ENCODE measurements at regions not wholly inside any gene's neighbourhood (a gene's known extent, or its start where the extent isn't known, plus 50 kb on each side); places are given as distances from the start of the nearest gene placed in this dataset.

- no peaks in the 10 kb centered on the region for H3K36me3 ChIP-seq
- no peak overlapping the region for H3K4me2 ChIP-seq
- no peaks in the 10 kb centered on the region for H3K27me3 ChIP-seq
- H3K4me3 ChIP-seq = no peak overlapping the region
- no peak overlapping the region for H3K4me3 Mint-ChIP-seq
- H4K20me1 ChIP-seq (ENCODE audit: low read depth) = no peaks in the 10 kb centered on the region
- H3K36me3 Mint-ChIP-seq = no peaks in the 10 kb centered on the region
- H3K9me3 Mint-ChIP-seq = peaks cover 73% of the 10 kb centered on the region
- no peak overlapping the region for H3K27ac ChIP-seq
- no peak overlapping the region for H2AFZ ChIP-seq (replicated peaks)
- no peak overlapping the region for H3K9ac ChIP-seq
- H3K27ac Mint-ChIP-seq = no peak overlapping the region
- no peaks in the 10 kb centered on the region for H3F3A ChIP-seq (ENCODE audit: low read depth)
- no peaks in the 10 kb centered on the region for H3K4me1 ChIP-seq
- no peaks in the 10 kb centered on the region for H3K9me3 ChIP-seq (ENCODE audit: low read depth)
- H3K4me1 Mint-ChIP-seq = no peaks in the 10 kb centered on the region
- DNase-seq (ENCODE audit: low spot score) = no peak
- TF ChIP-seq EZH2 (IDR thresholded peaks at IDR 0.05) = no peak
- TF ChIP-seq CTCF (IDR thresholded peaks at IDR 0.05) = no peak
- no peak for TF ChIP-seq EZH2phosphoT487 (IDR thresholded peaks at IDR 0.05)
- H3K27me3 Mint-ChIP-seq (ENCODE audit: insufficient read depth, low read depth) = peaks cover 46% of the 10 kb centered on the region
- no peaks in the 10 kb centered on the region for H3K79me2 ChIP-seq (ENCODE audit: low read depth)
Observed at GRCh38 chr3:13707456-13707855, 158.5 kb downstream of the FBLN2 start.

GRCh38 chr3:13706886-13707285 is 158.0 kb downstream of the FBLN2 start:
- no peak overlapping the region for H3K9ac ChIP-seq
- peaks cover 43% of the 10 kb centered on the region for H3K27me3 Mint-ChIP-seq (ENCODE audit: insufficient read depth, low read depth)
- H3K27ac ChIP-seq = no peak overlapping the region
- TF ChIP-seq EZH2 (IDR thresholded peaks at IDR 0.05) = no peak
- no peak for TF ChIP-seq EZH2phosphoT487 (IDR thresholded peaks at IDR 0.05)
- TF ChIP-seq CTCF (IDR thresholded peaks at IDR 0.05) = no peak
- no peaks in the 10 kb centered on the region for H4K20me1 ChIP-seq (ENCODE audit: low read depth)
- H3K36me3 ChIP-seq = no peaks in the 10 kb centered on the region
- H3K36me3 Mint-ChIP-seq = no peaks in the 10 kb centered on the region
- H3K4me1 Mint-ChIP-seq = no peaks in the 10 kb centered on the region
- no peaks in the 10 kb centered on the region for H3K27me3 ChIP-seq
- no peak overlapping the region for H3K4me3 Mint-ChIP-seq
- H3K27ac Mint-ChIP-seq = no peak overlapping the region
- no peaks in the 10 kb centered on the region for H3K4me1 ChIP-seq
- no peaks in the 10 kb centered on the region for H3F3A ChIP-seq (ENCODE audit: low read depth)
- H2AFZ ChIP-seq (replicated peaks) = no peak overlapping the region
- no peaks in the 10 kb centered on the region for H3K79me2 ChIP-seq (ENCODE audit: low read depth)
- no peaks in the 10 kb centered on the region for H3K9me3 ChIP-seq (ENCODE audit: low read depth)
- H3K4me2 ChIP-seq = no peak overlapping the region
- no peak for DNase-seq (ENCODE audit: low spot score)
- H3K9me3 Mint-ChIP-seq = peaks cover 71% of the 10 kb centered on the region
- no peak overlapping the region for H3K4me3 ChIP-seq

- Histone ChIP-seq H3K4me3 (no peak overlapping the region), H3K79me2 (ENCODE audit: low read depth) (no peaks in the 10 kb centered on the region), H3F3A (ENCODE audit: low read depth) (no peaks in the 10 kb centered on the region), H4K20me1 (ENCODE audit: low read depth) (no peaks in the 10 kb centered on the region), H3K27ac (no peak overlapping the region), H3K36me3 (no peaks in the 10 kb centered on the region), H3K27me3 (no peaks in the 10 kb centered on the region), H3K4me2 (no peak overlapping the region), H3K9me3 (ENCODE audit: low read depth) (no peaks in the 10 kb centered on the region), H3K4me1 (no peaks in the 10 kb centered on the region), H2AFZ (replicated peaks) (no peak overlapping the region), H3K9ac (no peak overlapping the region)
- no peaks in the 10 kb centered on the region for H3K36me3 Mint-ChIP-seq
- no peak overlapping the region for H3K4me3 Mint-ChIP-seq
- no peaks in the 10 kb centered on the region for H3K4me1 Mint-ChIP-seq
- TF ChIP-seq EZH2phosphoT487 (IDR thresholded peaks at IDR 0.05) (no peak), CTCF (IDR thresholded peaks at IDR 0.05) (no peak), EZH2 (IDR thresholded peaks at IDR 0.05) (no peak)
- H3K27ac Mint-ChIP-seq = no peak overlapping the region
- no peak for DNase-seq (ENCODE audit: low spot score)
- peaks cover 66% of the 10 kb centered on the region for H3K9me3 Mint-ChIP-seq
- peaks cover 39% of the 10 kb centered on the region for H3K27me3 Mint-ChIP-seq (ENCODE audit: insufficient read depth, low read depth)
Observed at GRCh38 chr3:13706451-13706850, 157.5 kb downstream of the FBLN2 start.

Data from neural progenitor cell (in vitro differentiated cells).